HL-60/S4 (cell line): ENCODE measurements at regions not wholly inside any gene's neighbourhood (a gene's known extent, or its start where the extent isn't known, plus 50 kb on each side); places are given as distances from the start of the nearest gene placed in this dataset.
"Not testable (repeated sequence)": the region's sequence is repeated elsewhere in the genome, so short reads cannot be mapped to it uniquely, and the experiment has no call there.

Source experiments
- in situ Hi-C: fragments of 300-500 bp; cut with MboI; formaldehyde crosslinking; loops from 2 replicates; pipeline ENCODE4 v1.14.3; 2022; ENCODE audit warnings: low sequenced_read_pairs

GRCh38 chr2:34523958-34524514, 924.9 kb upstream of the FAM98A start:
- in situ Hi-C loops: no loop called here

GRCh38 chr2:34519659-34520058, 920.6 kb upstream of the FAM98A start:
- in situ Hi-C loops: no loop called here

GRCh38 chr2:34498561-34498960, 899.5 kb upstream of the FAM98A start:
- in situ Hi-C loops: no loop called here

GRCh38 chr2:34494192-34494591, 895.1 kb upstream of the FAM98A start:
- in situ Hi-C loops: not testable (repeated sequence)

- in situ Hi-C loops: no loop called here
These were observed 893.7 kb upstream of the FAM98A start for GRCh38 chr2:34492561-34493455.

GRCh38 chr2:34486965-34487364, 887.9 kb upstream of the FAM98A start:
- in situ Hi-C loops: no loop called here

- in situ Hi-C loops: no loop called here
These were observed 882.4 kb upstream of the FAM98A start for GRCh38 chr2:34481542-34481941.

- in situ Hi-C loops: no loop called here
These were observed 881.3 kb upstream of the FAM98A start for GRCh38 chr2:34480366-34480765.

- in situ Hi-C loops: no loop called here
These were observed 876.1 kb upstream of the FAM98A start for GRCh38 chr2:34475156-34475555.

- in situ Hi-C loops: no loop called here
These were observed 875.5 kb upstream of the FAM98A start for GRCh38 chr2:34474646-34475045.

GRCh38 chr2:34447097-34447496, 848.0 kb upstream of the FAM98A start:
- in situ Hi-C loops: no loop called here

- in situ Hi-C loops: no loop called here
These were observed 824.2 kb upstream of the FAM98A start for GRCh38 chr2:34423301-34423700.

GRCh38 chr2:34419856-34420255, 820.8 kb upstream of the FAM98A start:
- in situ Hi-C loops: no loop called here

- in situ Hi-C loops: no loop called here
These were observed 817.8 kb upstream of the FAM98A start for GRCh38 chr2:34416856-34417255.

- in situ Hi-C loops: no loop called here
These were observed 815.8 kb upstream of the FAM98A start for GRCh38 chr2:34414856-34415255.

GRCh38 chr2:34408100-34408499, 809.0 kb upstream of the FAM98A start:
- in situ Hi-C loops: no loop called here

GRCh38 chr2:34403512-34403911, 804.4 kb upstream of the FAM98A start:
- in situ Hi-C loops: no loop called here

GRCh38 chr2:34402376-34402775, 803.3 kb upstream of the FAM98A start:
- in situ Hi-C loops: no loop called here

GRCh38 chr2:34401186-34401585, 802.1 kb upstream of the FAM98A start:
- in situ Hi-C loops: no loop called here

- in situ Hi-C loops: no loop called here
These were observed 789.3 kb upstream of the FAM98A start for GRCh38 chr2:34388446-34388845.

- in situ Hi-C loops: no loop called here
These were observed 788.4 kb upstream of the FAM98A start for GRCh38 chr2:34387536-34387935.

GRCh38 chr2:34379586-34379985, 780.5 kb upstream of the FAM98A start:
- in situ Hi-C loops: no loop called here
